ENCODE measurements at regions not wholly inside any gene's neighbourhood (a gene's known extent, or its start where the extent isn't known, plus 50 kb on each side); places are given as distances from the start of the nearest gene placed in this dataset.

GRCh38 chr3:139129892-139130291, 85.2 kb upstream of the PRR23C start:
- TF ChIP-seq CTCF (IDR thresholded peaks at IDR 0.05) (no peak), POLR2A (IDR thresholded peaks at IDR 0.05) (no peak)
